GM12873 (cell line): ENCODE measurements at regions not wholly inside any gene's neighbourhood (a gene's known extent, or its start where the extent isn't known, plus 50 kb on each side); places are given as distances from the start of the nearest gene placed in this dataset.

Source experiments
- TF ChIP-seq, protein P1 (sequence below): IDR thresholded peaks from 2 replicates; pipeline ENCODE4 v1.5.1; 2012; ENCODE audit warnings: low read depth, mild to moderate bottlenecking, moderate library complexity, low read length, control low read depth; ENCODE audit not compliant: insufficient read depth; ENCODE audit errors: missing control alignments

DNA sequence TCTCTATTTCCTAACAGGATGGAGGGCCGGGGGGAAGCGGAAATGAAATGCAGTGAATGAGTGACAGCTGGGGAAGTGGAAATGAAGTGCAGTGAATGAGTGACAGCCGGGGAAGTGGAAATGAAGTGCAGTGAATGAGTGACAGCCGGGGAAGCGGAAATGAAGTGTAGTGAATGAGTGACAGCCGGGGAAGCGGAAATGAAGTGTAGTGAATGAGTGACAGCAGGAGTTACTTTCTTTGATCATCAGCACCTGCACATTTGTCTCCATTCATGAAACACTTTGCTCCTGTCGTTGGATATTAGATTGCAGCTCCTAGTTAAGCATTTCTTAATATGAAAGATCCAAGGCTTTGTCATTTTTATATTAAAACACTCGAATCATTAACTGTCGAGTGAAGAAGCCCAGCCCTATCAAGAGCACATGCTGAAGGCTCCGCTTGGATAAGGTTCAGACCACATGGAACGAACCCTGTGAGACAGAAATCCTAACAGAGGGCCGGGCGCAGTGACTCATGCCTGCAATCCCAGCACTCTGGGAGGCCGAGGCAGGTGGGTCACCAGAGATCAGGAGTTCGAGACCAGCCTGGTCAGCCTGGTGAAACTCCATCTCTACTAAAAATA lies 406.0 kb upstream of the ADARB2 start:
- TF ChIP-seq, protein P1, sequence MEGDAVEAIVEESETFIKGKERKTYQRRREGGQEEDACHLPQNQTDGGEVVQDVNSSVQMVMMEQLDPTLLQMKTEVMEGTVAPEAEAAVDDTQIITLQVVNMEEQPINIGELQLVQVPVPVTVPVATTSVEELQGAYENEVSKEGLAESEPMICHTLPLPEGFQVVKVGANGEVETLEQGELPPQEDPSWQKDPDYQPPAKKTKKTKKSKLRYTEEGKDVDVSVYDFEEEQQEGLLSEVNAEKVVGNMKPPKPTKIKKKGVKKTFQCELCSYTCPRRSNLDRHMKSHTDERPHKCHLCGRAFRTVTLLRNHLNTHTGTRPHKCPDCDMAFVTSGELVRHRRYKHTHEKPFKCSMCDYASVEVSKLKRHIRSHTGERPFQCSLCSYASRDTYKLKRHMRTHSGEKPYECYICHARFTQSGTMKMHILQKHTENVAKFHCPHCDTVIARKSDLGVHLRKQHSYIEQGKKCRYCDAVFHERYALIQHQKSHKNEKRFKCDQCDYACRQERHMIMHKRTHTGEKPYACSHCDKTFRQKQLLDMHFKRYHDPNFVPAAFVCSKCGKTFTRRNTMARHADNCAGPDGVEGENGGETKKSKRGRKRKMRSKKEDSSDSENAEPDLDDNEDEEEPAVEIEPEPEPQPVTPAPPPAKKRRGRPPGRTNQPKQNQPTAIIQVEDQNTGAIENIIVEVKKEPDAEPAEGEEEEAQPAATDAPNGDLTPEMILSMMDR, result no peak

GRCh38 chr10:2139746-2140145 lies 402.4 kb upstream of the ADARB2 start:
- TF ChIP-seq, protein P1, result no peak

DNA sequence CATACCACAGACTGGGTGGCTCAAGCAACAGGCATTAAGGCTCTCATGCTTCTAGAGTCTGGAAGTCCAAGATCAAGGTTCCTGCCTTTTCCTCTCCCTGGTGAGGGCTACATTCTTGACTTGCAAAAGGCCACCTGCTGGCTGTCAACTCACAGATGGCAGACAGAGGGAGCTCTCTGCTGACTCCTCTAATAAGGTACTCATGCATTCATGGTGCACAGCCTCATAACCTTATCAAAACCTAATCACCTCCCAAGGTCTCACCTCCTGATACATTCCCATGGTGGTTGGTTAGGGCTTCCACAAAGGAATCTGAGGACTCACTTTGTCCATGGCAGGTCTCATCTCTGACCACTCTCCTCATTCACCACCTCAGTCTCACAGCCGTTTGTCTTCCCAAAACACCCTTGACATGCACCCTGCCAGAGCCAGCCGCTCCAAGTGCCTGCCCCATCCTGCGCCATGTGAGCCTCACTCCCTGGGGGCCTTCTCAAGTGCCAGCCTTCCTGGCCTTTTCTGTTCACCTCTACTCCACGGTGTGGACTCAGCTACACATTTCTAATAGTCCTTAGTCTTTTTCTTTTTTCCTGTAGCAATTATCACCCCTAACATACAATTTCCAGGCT lies 400.3 kb upstream of the ADARB2 start:
- TF ChIP-seq, protein P1, result peak; percentile 64

GRCh38 chr10:2130705-2131305 lies 393.5 kb upstream of the ADARB2 start:
- TF ChIP-seq, protein P1, result no peak

DNA sequence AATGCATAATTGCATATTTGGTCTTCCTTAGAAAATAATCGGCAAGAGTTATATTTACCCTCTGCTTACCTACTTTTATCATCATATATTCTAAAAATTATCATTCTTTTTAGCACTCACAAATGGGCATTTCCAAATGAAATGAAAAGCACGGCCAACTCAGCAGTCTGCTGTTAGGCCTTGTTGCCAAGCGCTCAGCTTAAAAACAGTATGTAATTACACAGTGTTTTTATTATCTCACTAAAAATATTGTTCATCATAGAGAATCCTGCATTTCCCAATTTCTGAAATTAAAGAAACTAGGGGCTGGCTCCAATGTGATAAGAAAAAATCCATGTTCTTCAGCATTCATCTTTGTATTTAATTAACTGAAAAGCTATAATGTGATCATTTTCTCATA lies 391.7 kb upstream of the ADARB2 start:
- TF ChIP-seq, protein P1, result no peak

GRCh38 chr10:2124135-2124534 lies 386.8 kb upstream of the ADARB2 start:
- TF ChIP-seq, protein P1, result no peak

DNA sequence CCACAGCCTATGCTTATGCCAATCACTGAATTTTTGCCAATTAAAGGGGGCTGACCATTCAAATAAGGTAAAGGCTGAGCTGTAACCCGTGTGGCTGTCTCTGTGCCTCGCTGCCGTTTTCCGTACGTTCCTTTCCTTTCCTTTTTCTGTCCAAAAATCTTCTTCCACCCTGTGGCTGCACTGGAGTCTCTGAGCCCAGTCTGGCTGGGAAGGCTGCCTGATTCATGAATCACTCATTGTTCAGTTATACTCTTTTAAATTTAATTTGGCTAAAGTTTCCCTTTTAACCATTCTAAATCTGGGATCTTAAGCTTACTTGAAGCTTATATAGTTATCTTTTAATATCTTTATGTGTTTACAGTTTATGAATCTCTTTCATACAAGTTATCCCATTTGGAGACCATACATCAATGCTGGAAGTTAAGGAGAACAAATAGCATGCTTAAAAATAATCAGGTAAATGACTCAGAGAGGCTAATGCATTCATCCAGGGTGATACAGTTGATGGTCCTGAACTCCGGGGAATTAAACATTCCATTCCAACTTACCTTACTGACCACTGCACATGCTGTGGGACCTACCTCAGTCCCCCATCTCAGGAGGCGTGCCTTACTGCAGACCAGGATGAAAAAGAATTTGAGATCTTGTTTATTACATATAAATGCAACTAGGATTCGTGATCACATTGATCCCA lies 385.3 kb upstream of the ADARB2 start:
- TF ChIP-seq, protein P1, result no peak
